Adrenal gland (tissue), 9 donors: ENCODE measurements at regions not wholly inside any gene's neighbourhood (a gene's known extent, or its start where the extent isn't known, plus 50 kb on each side); places are given as distances from the start of the nearest gene placed in this dataset.

Experiments used
- DNase-seq, 7 donors: peaks; one replicate each; pipeline ENCODE4 v3.0.0-alpha.2; 2019 to 2020
- H3K27ac ChIP-seq, 5 donors: fragments of 200-600 bp; sonication (generic) in 4 of 5; 1 replicate in 3 of 5; 2 replicates in 2 of 5; pipeline versions ENCODE4 v1.5.1 to v1.8.0; 2016 to 2020; ENCODE audit warnings: mild to moderate bottlenecking in 1 of 5
- H3K27me3 ChIP-seq: fragments of 200-600 bp; 2 replicates; pipeline ENCODE4 v1.8.0; 2021
- H3K36me3 ChIP-seq, 2 donors: fragments of 200-600 bp; replicated peaks in 1 of 2; 1 replicate in 1 of 2; 2 replicates in 1 of 2; pipeline versions ENCODE4 v1.5.1 to v1.8.0; 2018 to 2022
- H3K4me1 ChIP-seq, 2 donors: fragments of 200-600 bp; replicated peaks in 1 of 2; 1 replicate in 1 of 2; 2 replicates in 1 of 2; pipeline versions ENCODE4 v1.5.1 to v1.8.0; 2018 to 2021
- H3K4me3 ChIP-seq, 4 donors: fragments of 200-600 bp; sonication (generic) in 3 of 4; one replicate each; pipeline ENCODE4 v1.5.1; 2016 to 2018
- H3K9me3 ChIP-seq, 3 donors: fragments of 200-600 bp; sonication (generic) in 1 of 3; replicated peaks in 1 of 3; 1 replicate in 2 of 3; 2 replicates in 1 of 3; pipeline versions ENCODE4 v1.5.1 to v1.8.0; 2016 to 2021
- CTCF ChIP-seq, 6 experiments: fragments of 450-650 bp in 4 of 6; fragments of 200-600 bp in 2 of 6; sonication (generic) in 1 of 6; IDR thresholded peaks; 1 replicate in 5 of 6; 2 replicates in 1 of 6; pipeline versions ENCODE4 v1.5.1 to v1.8.0; 2016 to 2021; ENCODE audit warnings: antibody characterized with exemption in 6 of 6, mild to moderate bottlenecking in 2 of 6, moderate library complexity in 1 of 6
- POLR2A ChIP-seq, 2 donors: fragments of 450-650 bp; IDR thresholded peaks; one replicate each; pipeline ENCODE4 v1.6.1; 2017; ENCODE audit warnings: antibody characterized with exemption in 2 of 2, mild to moderate bottlenecking in 2 of 2, moderate library complexity in 1 of 2
- WGBS, 4 donors: extraction: QIAGEN DNeasy Blood & Tissue Kit in 2 of 4; methylation state at CpG; one replicate each; pipeline versions ENCODE4 v1.1.5 to v1.1.7; 2013 to 2017; 5-methylcytosine and 5-hydroxymethylcytosine counted together
- intact Hi-C, 2 donors: fragments of 100-400 bp; cut with DNase I; formaldehyde crosslinking; loops; one replicate each; pipeline versions ENCODE4 v1.14.1 to v1.15.0; 2022 to 2023
- donor health status: healthy with polysubstance abuse.
- donor health status: Bipolar disorder and iron deficiency.
- donor health status: DM: yes; HTN: yes; CAD: no.
- donor health status: DM: no; HTN: no; CAD: no.
- donor health status: DM: no; HTN: no; CAD: no.

GRCh38 chr6:76888351-76888750 lies 574.9 kb downstream of the HTR1B start:
- intact Hi-C loops: no loop called here
- TF ChIP-seq POLR2A (IDR thresholded peaks at IDR 0.05): no peak
- no peak for TF ChIP-seq CTCF (IDR thresholded peaks at IDR 0.05)
- H3K4me3 ChIP-seq: no peak overlapping the region

GRCh38 chr6:76886900-76887299 lies 576.4 kb downstream of the HTR1B start:
- Histone ChIP-seq H3K36me3 (no peaks in the 10 kb centered on the region), H3K27me3 (no peaks in the 10 kb centered on the region), H3K4me3 (no peak overlapping the region), H3K4me1 (peaks cover 4 to 15% of the 10 kb centered on the region in 2 donors), H3K9me3 (no peaks in the 10 kb centered on the region), H3K27ac (peak overlapping the region in 1 of 5 donors; percentile 11)
- peak; percentile 27 to 68 (median 38) for DNase-seq
- WGBS, 4 donors: 42 to 49% (median 47%) methylated on average over 3 of the region's 3 CpGs
- intact Hi-C loops: no loop called here
- TF ChIP-seq POLR2A (IDR thresholded peaks at IDR 0.05): no peak
- TF ChIP-seq CTCF (IDR thresholded peaks at IDR 0.05): no peak

More at GRCh38 chr6:76888351-76888750, 574.9 kb downstream of the HTR1B start:
- H3K27ac ChIP-seq: no peak overlapping the region
- peaks cover 4 to 15% of the 10 kb centered on the region in 2 donors for H3K4me1 ChIP-seq
- no peak for DNase-seq
- no peaks in the 10 kb centered on the region for H3K27me3 ChIP-seq
- H3K36me3 ChIP-seq: no peaks in the 10 kb centered on the region
- no peaks in the 10 kb centered on the region for H3K9me3 ChIP-seq

- WGBS, 4 donors: 34 to 49% (median 41%) methylated on average over 2 of the region's 2 CpGs
- peak in 1 of 7 donors; percentile 4 for DNase-seq
- peaks cover 4 to 15% of the 10 kb centered on the region in 2 donors for H3K4me1 ChIP-seq
- no peak overlapping the region for H3K4me3 ChIP-seq
- TF ChIP-seq POLR2A (IDR thresholded peaks at IDR 0.05) (no peak), CTCF (IDR thresholded peaks at IDR 0.05) (no peak)
- H3K27ac ChIP-seq: peak overlapping the region in 2 of 5 donors; percentile 24 to 48
- no peaks in the 10 kb centered on the region for H3K27me3 ChIP-seq
- H3K9me3 ChIP-seq: no peaks in the 10 kb centered on the region
- H3K36me3 ChIP-seq: no peaks in the 10 kb centered on the region
- intact Hi-C loops: no loop called here
Measured at GRCh38 chr6:76885861-76886301, 577.4 kb downstream of the HTR1B start.

GRCh38 chr6:76881414-76881813 lies 581.9 kb downstream of the HTR1B start:
- H3K36me3 ChIP-seq: no peaks in the 10 kb centered on the region

More at GRCh38 chr6:76881414-76881813, 581.9 kb downstream of the HTR1B start:
- no peak overlapping the region for H3K27ac ChIP-seq
- H3K27me3 ChIP-seq: no peaks in the 10 kb centered on the region
- DNase-seq: no peak
- WGBS, 4 donors: 73 to 98% (median 91%) methylated on average over 1 of the region's 1 CpG
- H3K4me1 ChIP-seq: peaks cover 0 to 5% of the 10 kb centered on the region in 2 donors
- no peak overlapping the region for H3K4me3 ChIP-seq
- no peaks in the 10 kb centered on the region for H3K9me3 ChIP-seq
- TF ChIP-seq CTCF (IDR thresholded peaks at IDR 0.05) (no peak), POLR2A (IDR thresholded peaks at IDR 0.05) (no peak)
- intact Hi-C loops: no loop called here
